Immature natural killer cell (primary cell): ENCODE measurements at regions not wholly inside any gene's neighbourhood (a gene's known extent, or its start where the extent isn't known, plus 50 kb on each side); places are given as distances from the start of the nearest gene placed in this dataset.

Experiments used
- DNase-seq, 3 donors: peaks; one replicate each; pipeline ENCODE4 v3.0.0; 2022; ENCODE audit warnings: mixed read lengths in 1 of 3
- H3K27ac Mint-ChIP-seq, 6 donors: one replicate each; pipeline ENCODE4 v1.8.0; 2020; ENCODE audit warnings: mixed read lengths in 6 of 6, mild to moderate bottlenecking in 5 of 6, inconsistent platforms in 4 of 6, moderate library complexity in 3 of 6
- H3K27me3 Mint-ChIP-seq, 3 donors: one replicate each; pipeline ENCODE4 v1.8.0; 2020 to 2021; ENCODE audit warnings: low read depth in 3 of 3, mild to moderate bottlenecking in 3 of 3, mixed read lengths in 3 of 3, moderate library complexity in 3 of 3, inconsistent platforms in 1 of 3
- H3K36me3 Mint-ChIP-seq, 3 donors: one replicate each; pipeline ENCODE4 v1.8.0; 2020; ENCODE audit warnings: mixed read lengths in 3 of 3, inconsistent platforms in 2 of 3, mild to moderate bottlenecking in 2 of 3
- H3K4me1 Mint-ChIP-seq, 2 donors: one replicate each; pipeline ENCODE4 v1.8.0; 2020; ENCODE audit warnings: inconsistent platforms in 2 of 2, mild to moderate bottlenecking in 2 of 2, mixed read lengths in 2 of 2, moderate library complexity in 1 of 2
- H3K4me3 Mint-ChIP-seq, 5 donors: one replicate each; pipeline ENCODE4 v1.8.0; 2020; ENCODE audit warnings: mild to moderate bottlenecking in 5 of 5, mixed read lengths in 5 of 5, inconsistent platforms in 3 of 5, moderate library complexity in 3 of 5
- H3K9me3 Mint-ChIP-seq, 6 donors: one replicate each; pipeline ENCODE4 v1.8.0; 2020; ENCODE audit warnings: mild to moderate bottlenecking in 6 of 6, mixed read lengths in 6 of 6, inconsistent platforms in 4 of 6, moderate library complexity in 3 of 6

DNA sequence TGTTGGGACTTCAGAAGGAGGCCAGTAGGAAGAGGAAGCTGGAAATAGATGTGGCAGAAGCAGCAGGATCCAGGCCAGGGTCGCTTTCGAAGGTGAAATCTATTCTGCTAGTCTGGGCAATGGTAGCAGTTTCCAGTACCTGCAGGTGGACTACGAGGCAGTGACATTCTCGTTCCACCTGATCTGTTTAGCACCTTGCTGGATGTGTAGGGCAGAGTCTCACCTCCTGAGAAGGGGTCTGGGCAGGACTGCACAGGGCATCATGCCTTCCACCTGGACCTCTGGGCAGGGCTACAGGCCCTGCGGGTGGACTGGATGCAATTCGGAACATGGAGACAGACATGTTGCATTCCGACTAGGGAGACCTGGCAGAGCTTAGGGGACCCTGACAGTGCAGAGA, 254.8 kb upstream of the ZNF32 start:
- peaks cover 0 to 19% (median 3%) of the 10 kb centered on the region in 3 donors for H3K27me3 Mint-ChIP-seq
- no peak for DNase-seq
- H3K36me3 Mint-ChIP-seq = peaks cover 0 to 4% (median 3%) of the 10 kb centered on the region in 3 donors
- no peaks in the 10 kb centered on the region for H3K4me1 Mint-ChIP-seq
- H3K4me3 Mint-ChIP-seq = no peak overlapping the region
- H3K9me3 Mint-ChIP-seq = no peaks in the 10 kb centered on the region
- no peak overlapping the region for H3K27ac Mint-ChIP-seq

DNA sequence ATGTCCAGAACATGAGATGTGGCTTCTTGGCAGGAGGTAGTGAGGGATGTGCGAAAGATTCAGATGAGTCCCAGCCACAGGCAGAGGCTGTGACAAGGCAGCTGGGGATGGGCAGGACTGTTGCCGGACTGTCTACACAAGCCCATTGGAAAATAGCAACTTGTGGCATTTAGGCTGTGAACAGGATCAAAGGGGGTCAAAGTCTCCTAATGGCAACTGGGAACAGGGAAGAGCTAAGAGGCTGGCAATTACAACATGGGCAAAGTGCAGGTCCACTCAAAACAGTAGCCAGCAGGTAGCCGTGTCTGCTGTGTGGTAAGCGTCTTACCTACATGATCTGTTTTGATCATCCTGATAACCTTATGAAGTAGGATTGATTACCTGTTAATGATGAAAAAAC, 254.2 kb upstream of the ZNF32 start:
- Mint-ChIP-seq H3K9me3 (no peaks in the 10 kb centered on the region), H3K4me3 (no peak overlapping the region), H3K4me1 (no peaks in the 10 kb centered on the region), H3K27ac (peak overlapping the region in 1 of 6 donors; percentile 1), H3K36me3 (peaks cover 0 to 4% (median 3%) of the 10 kb centered on the region in 3 donors), H3K27me3 (peaks cover 0 to 19% (median 3%) of the 10 kb centered on the region in 3 donors)
- DNase-seq = no peak

DNA sequence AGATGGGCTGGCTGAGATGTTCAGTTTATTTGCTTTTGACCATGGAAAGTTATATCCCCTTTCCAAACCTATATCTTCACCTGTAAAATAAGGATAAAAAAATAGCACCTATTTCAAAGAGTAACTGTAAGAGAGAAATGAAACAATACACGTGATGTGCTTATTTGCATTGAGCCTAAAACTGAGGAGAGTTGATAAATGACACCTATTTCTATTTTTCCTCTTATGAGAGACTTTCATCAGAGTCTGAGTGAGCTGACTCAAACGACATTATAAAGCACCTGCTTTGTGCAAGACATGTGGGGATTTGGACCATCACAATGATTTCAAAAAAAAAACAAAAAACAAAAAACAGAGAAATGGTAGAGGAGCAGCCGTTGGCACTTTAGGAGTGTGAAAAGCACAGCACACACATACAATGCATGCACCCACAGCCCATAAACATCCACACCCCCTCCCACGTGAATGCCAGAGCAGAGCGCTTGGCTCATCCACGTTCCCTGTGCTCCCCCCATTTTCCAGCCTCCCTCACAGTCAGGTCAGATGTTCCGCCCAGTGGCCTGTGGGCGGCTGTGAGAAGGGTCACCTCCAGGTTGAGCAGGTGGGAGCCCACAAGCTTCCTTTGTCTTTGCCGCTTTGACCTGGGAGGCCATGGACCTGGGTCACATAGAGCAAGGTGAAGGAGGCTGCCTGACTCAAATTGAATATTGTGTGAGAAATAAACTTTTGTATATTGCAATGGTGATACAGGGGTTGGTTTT, 253.2 kb upstream of the ZNF32 start:
- no peaks in the 10 kb centered on the region for H3K4me1 Mint-ChIP-seq
- H3K27ac Mint-ChIP-seq = no peak overlapping the region
- peaks cover 0 to 2% (median under 1%) of the 10 kb centered on the region in 3 donors for H3K36me3 Mint-ChIP-seq
- no peaks in the 10 kb centered on the region for H3K9me3 Mint-ChIP-seq
- H3K27me3 Mint-ChIP-seq = peaks cover 0 to 19% (median 3%) of the 10 kb centered on the region in 3 donors
- no peak for DNase-seq
- no peak overlapping the region for H3K4me3 Mint-ChIP-seq

DNA sequence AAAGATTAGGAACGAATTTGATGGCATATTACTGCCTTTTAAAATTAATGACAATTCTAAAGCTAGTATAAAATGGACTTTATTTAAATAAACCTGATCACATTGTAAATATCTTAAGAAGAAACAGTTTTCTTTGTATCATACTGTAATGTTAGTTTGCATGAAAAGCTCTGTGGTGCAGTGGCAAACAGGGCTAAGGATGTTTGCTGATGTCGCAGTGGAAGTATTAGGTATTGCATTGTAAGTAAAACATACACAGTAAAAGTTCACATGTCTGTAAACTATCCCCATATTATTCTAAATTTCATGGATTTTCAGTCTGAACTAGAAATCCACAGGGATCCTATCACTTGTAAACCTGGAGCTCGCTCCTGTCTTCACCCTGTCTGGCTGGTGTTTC, 252.6 kb upstream of the ZNF32 start:
- peaks cover 0 to 19% (median 4%) of the 10 kb centered on the region in 3 donors for H3K27me3 Mint-ChIP-seq

DNA sequence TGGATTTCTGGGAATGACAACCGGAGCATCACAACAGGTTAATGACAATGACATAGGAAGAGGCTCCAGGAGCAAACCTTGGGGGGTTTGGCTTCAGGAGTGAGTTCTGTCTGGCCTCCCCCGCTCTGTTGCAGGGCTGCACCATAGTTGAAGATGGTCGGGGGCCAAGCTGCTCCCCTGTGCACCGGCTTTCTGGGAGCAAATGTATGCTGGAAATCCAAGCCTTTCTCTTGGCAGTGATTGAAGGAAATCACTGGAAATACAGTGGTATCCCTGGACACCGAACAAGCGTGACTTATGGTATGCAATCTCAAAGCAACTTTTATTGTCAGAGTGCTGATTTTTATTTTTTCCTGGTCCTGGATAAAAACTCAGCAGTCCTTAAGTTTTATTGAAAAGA, 251.9 kb upstream of the ZNF32 start:
- H3K4me3 Mint-ChIP-seq = no peak overlapping the region
- H3K27me3 Mint-ChIP-seq = peaks cover 0 to 19% (median 4%) of the 10 kb centered on the region in 3 donors
- H3K9me3 Mint-ChIP-seq = no peaks in the 10 kb centered on the region
- H3K4me1 Mint-ChIP-seq = no peaks in the 10 kb centered on the region
- H3K27ac Mint-ChIP-seq = no peak overlapping the region
- no peak for DNase-seq
- no peaks in the 10 kb centered on the region for H3K36me3 Mint-ChIP-seq

More for the DNA sequence above, 252.6 kb upstream of the ZNF32 start:
- no peak for DNase-seq
- no peaks in the 10 kb centered on the region for H3K4me1 Mint-ChIP-seq
- no peaks in the 10 kb centered on the region for H3K36me3 Mint-ChIP-seq
- H3K4me3 Mint-ChIP-seq = no peak overlapping the region
- no peaks in the 10 kb centered on the region for H3K9me3 Mint-ChIP-seq
- H3K27ac Mint-ChIP-seq = no peak overlapping the region

DNA sequence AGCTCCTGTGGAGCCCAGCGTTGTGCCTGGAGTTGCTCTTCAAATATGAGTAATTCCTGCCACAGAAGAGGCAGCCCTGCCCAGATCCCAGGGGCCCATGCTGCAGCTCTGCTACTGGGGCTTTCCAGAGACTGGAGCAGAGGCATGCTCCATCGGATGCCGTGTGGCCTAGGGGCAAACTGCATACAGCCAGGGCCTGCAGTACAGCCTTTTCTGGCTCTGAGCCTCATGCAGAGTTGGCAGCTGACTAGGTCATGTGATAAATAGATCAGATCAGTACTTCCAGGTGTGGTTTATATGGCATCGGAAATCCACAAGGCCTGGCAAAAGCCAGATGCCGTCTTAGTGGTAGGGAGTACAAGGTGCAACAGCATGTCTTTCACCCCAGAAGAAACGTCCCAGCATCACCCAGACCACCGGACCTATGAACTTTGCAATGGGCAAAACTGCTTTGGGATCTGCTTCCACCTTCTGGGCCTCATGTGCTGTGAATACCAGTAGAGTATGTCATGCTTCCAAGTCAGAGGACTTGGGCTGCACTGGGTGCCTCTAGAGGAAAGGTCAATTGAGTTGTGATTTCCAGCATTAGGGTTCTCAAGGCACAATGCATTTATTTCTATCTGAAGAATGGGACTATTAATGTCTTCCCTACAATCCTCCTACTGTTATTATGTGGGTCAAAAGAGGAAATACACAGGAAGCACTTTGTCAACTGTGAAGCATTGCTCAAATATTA, 250.7 kb upstream of the ZNF32 start:
- no peaks in the 10 kb centered on the region for H3K36me3 Mint-ChIP-seq
- DNase-seq = no peak
- peaks cover 0 to 19% (median 4%) of the 10 kb centered on the region in 3 donors for H3K27me3 Mint-ChIP-seq
- no peaks in the 10 kb centered on the region for H3K4me1 Mint-ChIP-seq
- H3K27ac Mint-ChIP-seq = no peak overlapping the region
- no peak overlapping the region for H3K4me3 Mint-ChIP-seq
- peaks cover 0 to 2% (median 0%) of the 10 kb centered on the region in 6 donors for H3K9me3 Mint-ChIP-seq

DNA sequence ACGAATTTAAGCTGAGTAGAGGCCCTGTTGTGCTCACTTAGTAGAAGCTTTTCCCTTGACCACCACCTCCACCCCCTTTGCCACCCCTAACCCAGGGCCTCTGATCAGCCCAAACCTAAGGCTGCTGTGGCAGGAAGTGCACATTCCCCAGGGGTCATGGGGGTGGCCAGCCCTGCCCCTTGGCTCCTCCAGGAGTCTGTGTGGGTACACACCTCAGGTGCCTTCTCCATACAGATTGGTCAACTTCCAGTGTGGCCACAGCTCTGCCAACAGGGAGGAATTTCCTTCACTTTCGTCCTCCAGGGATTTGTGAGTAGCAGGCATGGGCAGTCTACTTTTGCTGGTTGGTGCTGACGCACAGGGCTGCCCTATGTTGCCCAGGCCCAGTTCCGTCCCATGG, 249.9 kb upstream of the ZNF32 start:
- no peak overlapping the region for H3K27ac Mint-ChIP-seq
- peaks cover 0 to 4% (median 0%) of the 10 kb centered on the region in 6 donors for H3K9me3 Mint-ChIP-seq
- peaks cover 0 to 16% (median 4%) of the 10 kb centered on the region in 3 donors for H3K27me3 Mint-ChIP-seq
- no peak overlapping the region for H3K4me3 Mint-ChIP-seq
- H3K36me3 Mint-ChIP-seq = no peaks in the 10 kb centered on the region
- no peak for DNase-seq
- no peaks in the 10 kb centered on the region for H3K4me1 Mint-ChIP-seq

DNA sequence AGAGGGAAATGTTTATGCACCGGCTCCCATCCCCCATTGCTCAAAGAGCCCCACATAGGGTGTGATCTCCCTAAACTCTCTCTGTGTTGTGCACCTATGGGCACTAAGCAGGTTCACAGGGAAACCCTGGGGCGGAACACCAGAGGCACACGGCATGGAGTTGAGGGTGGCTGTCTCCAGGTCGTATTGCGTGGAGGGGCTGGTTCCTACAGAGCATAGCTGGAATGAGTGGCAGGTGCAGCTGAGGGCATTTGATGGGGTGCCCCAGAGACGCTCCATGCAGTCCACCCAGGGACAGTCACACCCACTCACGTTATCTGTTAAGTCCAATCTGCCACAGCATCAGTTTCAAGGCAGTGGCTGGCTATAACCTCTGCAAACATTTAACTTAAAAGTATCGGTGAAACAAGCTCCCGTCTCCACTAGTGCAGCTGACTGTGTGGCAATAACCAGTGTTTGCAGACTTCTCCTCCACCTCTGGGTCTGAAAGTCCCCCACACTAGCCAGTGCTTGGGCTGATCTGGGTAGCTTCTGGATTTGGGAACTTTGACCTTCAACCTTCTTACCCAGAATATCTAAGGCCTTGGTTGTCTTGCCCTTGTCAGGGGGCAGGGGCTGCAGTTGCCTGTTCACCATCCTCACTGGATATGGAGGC, 249.2 kb upstream of the ZNF32 start:
- H3K4me3 Mint-ChIP-seq = no peak overlapping the region
- no peaks in the 10 kb centered on the region for H3K4me1 Mint-ChIP-seq
- H3K27ac Mint-ChIP-seq = no peak overlapping the region
- no peak for DNase-seq
- H3K9me3 Mint-ChIP-seq = peaks cover 0 to 4% (median 0%) of the 10 kb centered on the region in 6 donors
- no peaks in the 10 kb centered on the region for H3K36me3 Mint-ChIP-seq
- H3K27me3 Mint-ChIP-seq = peaks cover 0 to 12% (median 4%) of the 10 kb centered on the region in 3 donors

DNA sequence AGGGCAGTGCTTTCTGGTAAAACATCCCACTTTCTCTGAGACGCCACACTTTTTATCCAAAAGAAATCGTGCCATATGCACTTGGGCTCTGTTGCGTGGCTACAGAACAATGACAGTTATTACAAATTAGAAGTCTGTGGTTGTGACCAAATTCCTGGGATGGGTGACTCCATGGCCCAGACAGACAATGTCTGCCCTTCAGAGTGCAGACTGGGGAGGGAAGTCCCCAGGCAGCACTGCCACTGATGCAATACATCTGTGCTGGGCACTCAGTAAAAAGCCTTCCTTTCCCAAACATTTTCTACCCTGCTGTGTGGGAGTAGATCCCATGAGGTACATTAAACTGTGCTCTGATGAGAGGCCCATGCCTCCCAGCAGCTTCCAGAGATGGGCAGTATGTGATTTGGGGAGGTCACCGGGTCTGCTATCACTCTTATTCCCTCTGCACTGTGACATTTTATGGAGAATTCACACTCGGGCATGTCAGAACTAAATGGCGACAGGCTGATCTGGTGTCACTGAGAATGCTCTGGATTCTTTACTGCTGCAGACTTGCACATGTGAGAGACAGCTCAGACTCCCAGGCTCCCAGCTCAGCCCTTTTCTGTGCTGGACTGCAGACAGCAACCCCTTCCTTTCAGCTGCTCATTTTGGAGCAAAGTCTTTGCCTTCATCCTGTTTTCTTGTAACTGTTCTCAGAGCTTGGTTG, 243.5 kb upstream of the ZNF32 start:
- no peak for DNase-seq
- no peak overlapping the region for H3K4me3 Mint-ChIP-seq
- H3K4me1 Mint-ChIP-seq = peaks cover 0 to 5% of the 10 kb centered on the region in 2 donors
- H3K9me3 Mint-ChIP-seq = peaks cover 0 to 4% (median 0%) of the 10 kb centered on the region in 6 donors
- H3K36me3 Mint-ChIP-seq = no peaks in the 10 kb centered on the region
- H3K27me3 Mint-ChIP-seq = peaks cover 0 to 14% (median 9%) of the 10 kb centered on the region in 3 donors
- H3K27ac Mint-ChIP-seq = no peak overlapping the region

DNA sequence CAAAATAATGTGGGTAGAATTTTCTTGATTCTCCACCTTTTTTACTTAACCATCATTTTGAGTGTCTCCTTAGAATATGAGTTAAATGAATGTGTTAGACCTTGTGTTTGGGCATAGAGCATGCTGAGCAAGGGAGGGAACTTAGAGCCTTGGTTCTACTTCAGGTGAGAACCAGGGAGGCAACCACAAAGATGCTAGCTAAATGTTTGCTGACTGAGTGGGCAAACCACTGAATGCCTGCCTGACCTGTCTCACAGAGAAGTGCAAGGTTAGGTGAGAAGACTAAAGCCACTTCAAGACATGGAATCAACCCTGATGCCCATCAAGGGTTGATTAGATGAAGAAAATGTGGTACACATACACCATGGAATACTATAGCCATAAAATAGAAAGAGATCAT, 242.6 kb upstream of the ZNF32 start:
- Mint-ChIP-seq H3K4me1 (peaks cover 0 to 5% of the 10 kb centered on the region in 2 donors), H3K4me3 (no peak overlapping the region), H3K36me3 (no peaks in the 10 kb centered on the region), H3K27me3 (peaks cover 0 to 17% (median 5%) of the 10 kb centered on the region in 3 donors), H3K27ac (no peak overlapping the region), H3K9me3 (peaks cover 0 to 4% (median 0%) of the 10 kb centered on the region in 6 donors)
- DNase-seq = no peak

DNA sequence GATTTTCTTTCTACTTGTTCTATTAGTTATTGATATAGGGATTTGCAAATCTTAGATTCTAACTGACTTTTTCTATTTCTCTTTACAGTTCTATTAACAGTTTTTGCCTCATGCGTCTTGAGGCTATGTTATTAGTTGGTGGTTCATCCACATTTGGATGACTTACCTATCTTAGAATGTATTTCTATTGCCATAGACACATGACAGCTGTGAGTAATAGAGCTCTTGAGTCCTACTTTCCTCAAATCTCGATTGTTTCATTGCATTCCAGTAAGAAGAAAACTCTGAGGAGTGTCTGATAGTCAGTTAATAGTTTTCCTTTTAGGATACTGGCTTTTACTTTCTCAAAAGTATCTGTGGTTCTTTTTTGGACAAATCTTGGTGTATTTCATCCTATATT, 241.4 kb upstream of the ZNF32 start:
- H3K36me3 Mint-ChIP-seq = no peaks in the 10 kb centered on the region
- H3K9me3 Mint-ChIP-seq = peaks cover 0 to 4% (median 0%) of the 10 kb centered on the region in 6 donors
- no peak overlapping the region for H3K4me3 Mint-ChIP-seq
- H3K4me1 Mint-ChIP-seq = peaks cover 0 to 5% of the 10 kb centered on the region in 2 donors
- peaks cover 2 to 17% (median 5%) of the 10 kb centered on the region in 3 donors for H3K27me3 Mint-ChIP-seq
- DNase-seq = no peak
- H3K27ac Mint-ChIP-seq = no peak overlapping the region

DNA sequence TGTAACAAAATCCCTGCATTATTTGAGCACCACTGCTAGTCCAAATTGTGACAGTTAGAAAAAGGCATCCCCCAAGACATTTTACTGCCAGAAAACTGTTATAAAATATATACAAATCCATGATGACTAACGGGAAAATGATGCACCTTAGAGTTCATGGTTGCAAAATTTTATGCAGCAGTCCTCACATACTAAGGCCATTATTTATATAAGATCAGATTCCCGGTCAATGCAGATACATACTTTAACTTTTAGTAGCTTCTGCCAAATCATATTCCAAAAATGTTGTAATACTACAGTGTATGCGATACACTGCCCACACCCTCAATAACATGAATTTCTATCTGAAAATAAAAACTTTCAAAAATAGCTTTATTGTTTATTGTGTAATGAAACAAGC, 239.9 kb upstream of the ZNF32 start:
- no peak for DNase-seq
- Mint-ChIP-seq H3K4me3 (no peak overlapping the region), H3K9me3 (no peaks in the 10 kb centered on the region), H3K27me3 (peaks cover 2 to 15% (median 9%) of the 10 kb centered on the region in 3 donors), H3K4me1 (peaks cover 0 to 5% of the 10 kb centered on the region in 2 donors), H3K36me3 (no peaks in the 10 kb centered on the region), H3K27ac (no peak overlapping the region)

DNA sequence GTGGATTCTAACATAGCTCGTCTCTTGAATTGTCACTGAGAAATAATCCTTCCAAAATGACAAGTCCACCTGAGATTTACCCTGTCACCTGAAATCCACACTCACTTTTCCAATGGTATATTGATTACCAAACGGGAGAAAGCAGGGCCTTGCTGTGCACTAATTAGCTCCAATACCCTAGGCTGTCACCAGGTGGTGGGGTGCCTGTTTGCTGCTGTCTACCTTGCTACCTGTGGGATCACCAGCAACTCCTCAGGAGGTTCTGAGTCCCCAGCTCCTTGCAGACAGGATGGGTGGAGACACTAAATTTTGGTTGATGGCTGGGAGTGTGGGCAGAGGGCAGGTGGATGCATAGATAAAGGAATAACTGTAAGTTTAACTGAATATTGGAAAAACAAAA, 237.2 kb upstream of the ZNF32 start:
- no peak overlapping the region for H3K27ac Mint-ChIP-seq
- H3K36me3 Mint-ChIP-seq = no peaks in the 10 kb centered on the region
- no peak for DNase-seq

More for the DNA sequence above, 237.2 kb upstream of the ZNF32 start:
- Mint-ChIP-seq H3K27me3 (peaks cover 2 to 10% (median 9%) of the 10 kb centered on the region in 3 donors), H3K9me3 (no peaks in the 10 kb centered on the region), H3K4me1 (no peaks in the 10 kb centered on the region), H3K4me3 (no peak overlapping the region)
